GM19043 (cell line): ENCODE measurements at regions not wholly inside any gene's neighbourhood (a gene's known extent, or its start where the extent isn't known, plus 50 kb on each side); places are given as distances from the start of the nearest gene placed in this dataset.
"Not testable (repeated sequence)": the region's sequence is repeated elsewhere in the genome, so short reads cannot be mapped to it uniquely, and the experiment has no call there.

Experiments
- ATAC-seq: cut with Tn5 transposase; IDR thresholded peaks from one replicate; pipeline ENCODE4 v1.9.1; 2021; ENCODE audit warnings: low read depth; ENCODE audit not compliant: unreplicated experiment

DNA sequence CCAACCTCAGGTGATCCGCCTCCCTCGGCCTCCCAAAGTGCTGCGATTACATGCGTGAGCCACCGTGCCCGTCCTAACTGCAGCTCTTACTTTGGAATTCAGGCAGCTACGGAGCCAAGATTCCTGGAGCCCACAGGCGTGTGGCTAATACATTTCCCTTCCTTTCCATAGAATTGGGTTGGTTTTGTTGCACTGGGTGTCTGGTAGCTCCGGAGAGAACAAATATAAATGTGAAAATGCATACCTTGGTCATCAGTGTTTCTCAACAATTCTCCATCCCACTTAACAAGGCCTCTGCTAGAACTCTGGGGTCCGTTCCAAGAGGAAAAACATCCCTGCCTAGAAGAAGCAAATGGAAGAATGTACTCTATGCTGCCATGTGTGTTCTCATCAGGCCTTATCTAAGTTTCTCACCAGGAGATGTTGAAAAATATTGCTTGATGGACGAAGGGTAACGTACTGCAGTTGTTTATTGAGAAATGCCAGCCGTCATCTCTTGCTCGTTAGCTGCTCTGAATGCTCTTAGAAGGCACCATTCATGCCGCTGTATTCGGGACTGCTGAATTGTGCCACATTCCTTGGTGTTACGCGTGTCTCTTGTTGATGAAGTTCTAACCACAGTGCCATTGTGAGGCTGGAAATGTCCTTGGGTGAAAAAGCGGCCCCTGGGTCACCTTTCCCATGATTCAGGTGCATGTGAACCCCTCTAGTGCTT is 50.5 kb upstream of the CD99 start:
- no peak for ATAC-seq

DNA sequence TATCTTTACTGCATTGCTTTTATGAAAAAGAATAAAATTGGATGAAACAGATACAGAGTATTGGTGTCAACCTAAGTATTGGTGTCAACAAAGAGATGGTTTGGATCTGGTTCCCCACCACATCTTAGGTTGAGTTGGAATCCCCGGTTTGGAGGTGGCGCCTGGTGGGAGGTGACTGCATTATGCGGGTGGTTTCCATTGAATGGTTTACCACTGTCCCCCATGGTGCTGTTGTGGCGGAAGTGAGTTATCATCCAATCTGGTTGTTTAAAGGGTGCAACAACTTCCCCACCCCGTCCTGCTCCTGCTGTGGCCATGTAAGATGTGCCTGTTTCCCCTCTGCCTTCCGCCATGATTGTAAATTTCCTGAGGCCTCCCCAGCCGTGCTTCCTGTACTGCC is 52.8 kb upstream of the CD99 start:
- no peak for ATAC-seq

- no peak for ATAC-seq
These were observed 55.8 kb upstream of the CD99 start for GRCh38 chrX:2635342-2635741.

DNA sequence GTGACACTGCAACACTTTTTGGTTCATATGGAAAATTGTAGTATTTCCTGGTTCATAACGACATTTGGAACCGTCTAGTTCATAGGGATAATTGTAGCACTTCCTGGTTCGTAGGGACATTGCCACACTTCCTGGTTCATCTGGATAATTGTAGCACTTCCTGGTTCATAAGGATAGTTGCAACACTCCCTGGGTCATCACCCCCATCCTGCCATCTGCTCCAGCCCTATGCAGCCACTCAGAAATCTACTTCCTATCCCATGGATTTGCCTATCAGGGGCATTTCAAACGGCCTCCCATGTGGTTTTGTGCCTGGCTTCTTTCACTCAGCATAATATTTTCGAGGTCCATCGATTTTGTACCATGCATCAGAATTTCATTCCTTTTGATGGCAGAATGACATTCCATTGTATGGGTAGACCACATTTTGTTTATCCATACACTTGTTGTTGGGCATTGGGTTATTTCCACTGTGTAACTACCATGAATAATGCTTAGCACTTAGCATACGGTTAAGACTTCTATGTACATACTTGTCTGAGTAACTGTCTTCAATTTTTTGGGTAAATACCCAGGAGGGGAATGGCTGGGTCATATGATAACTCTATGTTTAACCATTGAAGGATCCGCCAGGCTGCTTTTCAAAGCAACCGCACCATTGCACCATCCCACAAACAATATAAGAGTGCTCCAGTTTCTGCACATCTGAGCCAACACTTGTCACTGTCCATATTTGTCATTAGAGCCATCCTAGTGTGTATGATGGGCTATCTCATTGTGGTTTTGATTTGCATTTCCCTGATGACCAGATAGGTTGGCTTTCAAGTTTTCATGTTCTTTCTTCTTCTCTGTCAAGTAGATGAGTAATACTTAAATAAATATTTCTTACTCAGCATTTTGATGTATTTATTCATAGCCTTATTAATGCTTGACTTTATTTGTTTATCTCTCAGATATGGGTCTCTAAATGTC is 58.3 kb upstream of the CD99 start:
- no peak for ATAC-seq

DNA sequence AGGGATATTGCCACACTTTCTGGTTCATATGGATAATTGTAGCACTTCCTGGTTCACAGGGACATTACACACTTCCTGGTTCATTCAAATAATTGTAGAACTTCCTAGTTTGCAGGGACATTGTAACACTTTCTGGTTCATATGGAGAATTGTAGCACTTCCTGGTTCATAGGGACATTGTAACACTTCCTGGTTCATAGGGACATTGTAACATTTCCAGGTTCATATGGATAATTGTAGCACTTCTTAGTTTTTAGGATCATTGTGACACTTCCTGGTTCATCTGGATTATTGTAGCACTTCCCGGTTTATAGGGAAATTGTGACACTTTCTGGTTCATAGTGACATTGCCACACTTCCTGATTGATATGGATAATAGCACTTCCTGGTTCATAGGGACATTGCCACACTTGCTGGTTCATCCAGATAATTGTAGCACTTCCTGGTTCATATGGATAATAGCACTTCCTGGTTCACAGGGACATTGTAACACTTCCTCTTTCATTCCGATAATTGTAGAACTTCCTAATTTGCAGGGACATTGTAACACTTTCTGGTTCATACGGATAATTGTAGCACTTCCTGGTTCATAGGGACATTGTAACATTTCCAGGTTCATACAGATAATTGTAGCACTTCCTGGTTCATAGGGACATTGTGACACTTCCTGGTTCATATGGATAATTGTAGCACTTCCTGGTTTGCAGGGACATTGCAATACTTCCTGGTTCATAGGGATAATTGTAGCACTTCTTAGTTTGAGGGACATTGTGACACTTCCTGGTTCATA is 59.2 kb upstream of the CD99 start:
- no peak for ATAC-seq

GRCh38 chrX:2630935-2631742 is 60.0 kb upstream of the CD99 start:
- not testable (repeated sequence) for ATAC-seq

DNA sequence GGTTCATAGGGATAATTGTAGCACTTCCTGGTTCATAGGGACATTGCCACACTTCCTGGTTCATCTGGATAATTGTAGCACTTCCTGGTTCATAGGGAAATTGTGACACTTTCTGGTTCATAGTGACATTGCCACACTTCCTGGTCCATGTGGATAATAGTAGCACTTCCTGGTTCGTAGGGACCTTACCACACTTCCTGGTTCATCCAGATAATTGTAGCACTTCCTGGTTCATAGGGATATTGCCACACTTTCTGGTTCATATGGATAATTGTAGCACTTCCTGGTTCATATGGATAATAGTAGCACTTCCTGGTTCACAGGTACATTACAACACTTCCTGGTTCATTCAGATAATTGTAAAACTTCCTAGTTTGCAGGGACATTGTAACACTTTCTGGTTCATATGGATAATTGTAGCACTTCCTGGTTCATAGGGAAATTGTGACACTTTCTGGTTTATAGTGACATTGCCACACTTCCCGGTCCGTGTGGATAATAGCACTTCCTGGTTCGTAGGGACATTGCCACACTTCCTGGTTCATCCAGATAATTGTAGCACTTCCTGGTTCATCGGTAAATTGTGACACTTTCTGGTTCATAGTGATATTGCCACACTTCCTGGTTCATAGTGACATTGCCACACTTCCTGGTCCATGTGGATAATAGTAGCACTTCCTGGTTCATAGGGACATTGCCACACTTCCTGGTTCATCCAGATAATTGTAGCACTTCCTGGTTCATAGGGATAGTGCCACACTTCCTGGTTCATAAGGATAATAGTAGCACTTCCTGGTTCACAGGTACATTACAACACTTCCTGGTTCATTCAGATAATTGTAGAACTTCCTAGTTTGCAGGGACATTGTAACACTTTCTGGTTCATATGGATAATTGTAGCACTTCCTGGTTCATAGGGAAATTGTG is 60.8 kb upstream of the CD99 start:
- not testable (repeated sequence) for ATAC-seq

GRCh38 chrX:2629316-2630007 is 61.6 kb upstream of the CD99 start:
- no peak for ATAC-seq

- ATAC-seq, result no peak
These were observed 62.3 kb upstream of the CD99 start for GRCh38 chrX:2628751-2629315.

DNA sequence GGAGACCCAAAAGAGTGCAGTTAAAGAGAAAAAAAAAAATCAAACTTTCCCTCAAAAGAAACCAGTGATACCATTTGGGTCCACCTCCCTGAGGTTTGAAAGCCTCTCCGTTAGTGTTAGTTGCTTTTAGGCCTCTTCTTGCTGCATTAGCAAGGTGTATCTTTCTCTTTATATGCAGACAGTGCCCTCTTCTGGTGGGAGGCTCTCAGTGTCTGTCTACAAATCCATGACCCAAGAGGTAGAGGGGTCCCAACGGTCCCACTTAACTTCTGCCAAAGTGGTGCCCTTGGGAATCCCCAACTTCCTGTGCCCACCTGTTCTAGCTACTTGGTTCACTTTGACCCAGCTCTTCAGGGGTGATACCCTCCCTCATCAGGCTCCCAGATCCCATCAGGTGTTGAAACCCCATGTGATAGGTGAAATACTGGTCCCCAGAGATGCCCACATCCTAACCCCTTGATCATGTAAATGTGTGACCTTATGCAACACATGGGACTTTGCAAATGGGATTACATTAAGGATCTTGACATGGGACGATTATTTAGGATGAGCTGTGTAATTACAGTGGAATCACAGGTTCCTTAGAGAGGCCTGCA is 63.7 kb upstream of the CD99 start:
- ATAC-seq, result peak; percentile 75

DNA sequence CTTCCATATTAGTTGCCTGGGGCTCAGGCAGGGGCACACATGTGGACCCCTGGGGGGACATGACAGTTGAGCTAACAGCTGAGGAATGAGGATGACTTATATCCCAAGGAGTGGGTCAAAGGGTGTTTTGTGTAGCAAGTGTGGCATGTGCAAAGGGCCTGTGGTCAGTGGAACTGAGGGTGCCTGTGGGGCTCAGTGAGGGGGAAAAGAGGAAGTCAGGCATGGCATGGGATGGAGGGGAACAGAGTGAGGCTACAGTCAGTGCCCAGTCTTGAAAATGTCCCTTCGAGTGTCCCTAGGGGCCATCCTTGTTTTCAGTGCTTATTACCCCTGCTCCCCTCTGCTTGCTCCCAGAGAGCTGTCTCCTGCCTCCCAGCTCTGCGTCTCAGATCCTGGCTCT is 64.3 kb upstream of the CD99 start:
- ATAC-seq, result no peak

DNA sequence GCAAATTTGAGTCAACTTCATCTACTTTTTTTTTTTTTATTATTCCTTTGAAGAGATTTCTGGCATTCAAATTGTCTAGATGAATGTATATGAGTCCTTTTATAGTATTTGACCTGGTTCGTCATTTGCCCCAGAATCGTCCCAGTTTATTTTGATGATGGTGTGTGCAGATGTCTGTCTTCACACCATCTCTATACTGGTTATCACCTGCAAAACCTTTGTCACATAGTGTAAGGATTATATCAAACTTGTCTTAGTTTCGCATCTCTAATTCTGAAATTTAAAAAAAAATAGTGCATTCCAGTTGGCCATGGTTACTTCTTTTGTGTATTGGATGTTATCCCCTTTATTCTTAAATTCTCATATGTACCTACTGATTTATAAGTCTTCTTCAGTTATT is 70.5 kb upstream of the CD99 start:
- ATAC-seq, result no peak

DNA sequence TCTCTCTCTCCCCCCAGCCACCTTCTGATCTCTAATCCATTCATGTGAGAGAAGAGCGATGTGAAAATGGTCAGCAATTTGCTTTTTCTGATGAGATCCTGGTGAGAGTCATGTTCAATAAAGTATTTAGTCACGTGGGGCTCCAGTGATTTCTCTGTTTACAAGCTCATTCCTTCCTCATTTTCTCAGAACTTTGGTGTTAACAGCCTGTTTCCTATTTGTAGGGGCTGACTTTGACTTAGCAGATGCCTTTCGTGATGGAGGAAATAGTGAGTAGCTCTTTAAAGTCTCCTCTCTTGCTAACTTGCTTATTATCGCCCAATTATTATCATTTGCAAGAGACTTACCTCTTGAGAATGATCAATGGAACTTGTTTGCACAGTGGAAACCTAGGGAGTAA is 72.6 kb upstream of the CD99 start:
- no peak for ATAC-seq

DNA sequence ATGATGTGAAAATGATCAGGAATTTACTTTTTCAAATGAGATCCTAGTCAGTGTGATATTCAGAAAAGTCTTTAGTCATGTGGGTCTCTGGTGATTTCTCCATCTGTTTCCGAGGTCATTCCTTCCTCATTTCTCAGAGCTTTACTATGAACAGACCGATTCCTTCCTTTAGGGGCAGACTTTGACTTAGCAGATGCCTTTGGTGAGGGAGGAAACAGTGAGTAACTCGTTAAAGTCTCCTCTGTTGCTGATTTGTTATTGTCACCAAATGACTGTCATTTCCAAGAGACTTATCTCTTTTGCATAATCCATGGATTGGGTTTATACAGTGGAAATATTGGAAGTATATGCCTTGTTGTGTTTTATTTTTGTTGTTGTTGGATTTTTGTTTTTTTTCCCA is 76.2 kb upstream of the CD99 start:
- ATAC-seq, result no peak

- no peak for ATAC-seq
These were observed 80.6 kb upstream of the CD99 start for GRCh38 chrX:2610246-2611170.

- no peak for ATAC-seq
These were observed 81.5 kb upstream of the CD99 start for GRCh38 chrX:2609431-2610238.
